Right lobe of liver (tissue), 6 donors: ENCODE measurements at regions not wholly inside any gene's neighbourhood (a gene's known extent, or its start where the extent isn't known, plus 50 kb on each side); places are given as distances from the start of the nearest gene placed in this dataset.

ENCODE experiments used
- ATAC-seq, 4 donors: fragments of 200-7000 bp; cut with Tn5 transposase; one replicate each; pipeline ENCODE4 v1.9.1; 2020; ENCODE audit warnings: mild to moderate bottlenecking in 4 of 4, moderate library complexity in 4 of 4
- DNase-seq, 3 donors: peaks; one replicate each; pipeline ENCODE4 v3.0.0-alpha.2; 2020
- H3K27ac ChIP-seq, 3 donors: fragments of 200-600 bp; one replicate each; pipeline ENCODE4 v1.8.0; 2022
- H3K27me3 ChIP-seq, 2 donors: fragments of 200-600 bp; one replicate each; pipeline ENCODE4 v1.8.0; 2022
- H3K36me3 ChIP-seq, 4 donors: fragments of 200-600 bp; sonication (generic) in 1 of 4; one replicate each; pipeline versions ENCODE4 v1.5.1 to v1.8.0; 2017 to 2022; ENCODE audit warnings: control low read depth in 1 of 4
- H3K4me1 ChIP-seq, 4 donors: fragments of 200-600 bp; sonication (generic) in 1 of 4; one replicate each; pipeline versions ENCODE4 v1.5.1 to v1.8.0; 2017 to 2022; ENCODE audit warnings: control low read depth in 1 of 4
- H3K4me3 ChIP-seq, 3 donors: fragments of 200-600 bp; one replicate each; pipeline ENCODE4 v1.8.0; 2022
- H3K9me3 ChIP-seq, 4 donors: fragments of 200-600 bp; sonication (generic) in 1 of 4; one replicate each; pipeline versions ENCODE4 v1.5.1 to v1.8.0; 2017 to 2022; ENCODE audit warnings: control low read depth in 1 of 4
- CTCF ChIP-seq, 4 donors: fragments of 200-600 bp in 3 of 4; fragments of 450-650 bp in 1 of 4; IDR thresholded peaks; one replicate each; pipeline versions ENCODE4 v1.5.1 to v1.8.0; 2016 to 2022; ENCODE audit warnings: antibody characterized with exemption in 4 of 4, mild to moderate bottlenecking in 2 of 4
- POLR2A ChIP-seq: fragments of 450-650 bp; IDR thresholded peaks from one replicate; pipeline ENCODE4 v1.6.1; 2017; ENCODE audit warnings: antibody characterized with exemption, mild to moderate bottlenecking
- WGBS: methylation state at CpG from one replicate; pipeline ENCODE4 v1.1.6; 2018; ENCODE audit warnings: low coverage, low lambda C conversion rate; ENCODE audit not compliant: insufficient coverage; ENCODE audit errors: missing lambda C conversion rate; 5-methylcytosine and 5-hydroxymethylcytosine counted together
- intact Hi-C, 2 donors: fragments of 100-400 bp; cut with DNase I; formaldehyde crosslinking; loops; one replicate each; pipeline versions ENCODE4 v1.11.2 to v1.14.1; 2022
- donor health status: DM: no; HTN: yes; CAD: no.
- donor health status: DM: no; HTN: no; CAD: no.
- donor health status: DM: no; HTN: no; CAD: no.
- donor health status: DM: no; HTN: yes; CAD: no.
- donor health status: DM: no; HTN: yes; CAD: no.

- TF ChIP-seq POLR2A (no peak), CTCF (IDR thresholded peaks at IDR 0.05) (peak in 1 of 4 donors; percentile 5)
- Histone ChIP-seq H3K27ac (no peak overlapping the region), H3K9me3 (no peaks in the 10 kb centered on the region), H3K36me3 (no peaks in the 10 kb centered on the region), H3K27me3 (no peaks in the 10 kb centered on the region), H3K4me3 (no peak overlapping the region), H3K4me1 (peaks cover 0 to 5% (median 0%) of the 10 kb centered on the region in 4 donors)
- ATAC-seq: peak; percentile 94 to 98 (median 96)
- WGBS: 60% methylated on average over 14 of the region's 32 CpGs
- intact Hi-C loops: no loop called here
- DNase-seq: peak; percentile 66 to 81 (median 71)
Measured at GRCh38 chr6:168388641-168389633, 52.0 kb upstream of the SMOC2 start.

- no peaks in the 10 kb centered on the region for H3K36me3 ChIP-seq
- no peak overlapping the region for H3K4me3 ChIP-seq
- ATAC-seq (no peak), DNase-seq (no peak)
- WGBS: 37% methylated on average over 4 of the region's 17 CpGs
- H3K27ac ChIP-seq: no peak overlapping the region
- intact Hi-C loops: no loop called here
- H3K27me3 ChIP-seq: no peaks in the 10 kb centered on the region
- TF ChIP-seq CTCF (IDR thresholded peaks at IDR 0.05) (no peak), POLR2A (no peak)
- no peaks in the 10 kb centered on the region for H3K9me3 ChIP-seq
- H3K4me1 ChIP-seq: peaks cover 0 to 5% (median 0%) of the 10 kb centered on the region in 4 donors
Measured at GRCh38 chr6:168390749-168391420, 50.1 kb upstream of the SMOC2 start.
